Ureter (tissue), 1 donor: ENCODE measurements at regions not wholly inside any gene's neighbourhood (a gene's known extent, or its start where the extent isn't known, plus 50 kb on each side); places are given as distances from the start of the nearest gene placed in this dataset.
"Not testable (repeated sequence)": the region's sequence is repeated elsewhere in the genome, so short reads cannot be mapped to it uniquely, and the experiment has no call there.

Experiments
- DNase-seq: peaks from one replicate; pipeline ENCODE4 v3.0.0-alpha.2; 2020; ENCODE audit warnings: low spot score
- donor health status: DM: yes; HTN: yes; CAD: no.

GRCh38 chr1:57578680-57579079, 154.8 kb upstream of the DAB1 start:
- no peak for DNase-seq

DNA sequence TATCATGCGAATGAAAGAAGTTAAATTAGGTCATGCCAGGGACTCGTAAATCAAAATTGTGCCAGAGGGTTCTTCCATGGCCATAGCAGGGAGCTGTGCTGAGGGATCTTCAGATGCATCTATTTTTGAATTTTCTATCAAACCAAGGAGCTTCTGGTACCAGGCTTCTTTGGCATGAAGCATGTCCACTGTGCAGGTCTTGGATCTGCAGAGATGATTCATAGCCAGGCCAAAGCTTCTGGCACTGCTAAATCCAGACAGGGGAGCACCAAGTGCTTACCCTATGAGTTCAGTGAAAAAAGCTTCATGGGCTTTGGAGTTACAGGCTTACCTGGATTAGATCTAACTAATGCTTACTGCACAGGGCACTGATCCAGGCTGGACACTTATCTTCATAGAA, 154.2 kb upstream of the DAB1 start:
- no peak for DNase-seq

- no peak for DNase-seq
Measured at GRCh38 chr1:57576756-57577155, 152.9 kb upstream of the DAB1 start.

DNA sequence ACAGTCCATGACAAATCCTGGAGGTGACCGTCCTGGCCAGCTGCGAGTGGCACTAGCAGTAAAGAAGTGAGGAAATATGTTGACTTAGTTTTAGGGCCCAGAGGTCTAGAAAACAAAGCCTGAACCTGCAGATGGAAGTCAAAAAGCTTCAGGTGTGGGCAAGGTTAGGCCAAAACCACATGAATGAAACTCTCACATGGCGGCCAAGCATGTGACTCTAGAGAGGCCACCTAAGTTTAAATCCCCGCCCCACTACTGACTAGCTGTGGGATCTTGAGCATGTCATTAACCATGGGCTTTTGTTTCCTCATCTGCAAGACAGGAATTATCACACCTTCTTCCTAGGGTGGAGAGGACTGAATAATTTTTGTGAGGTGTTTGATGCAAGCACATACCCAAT, 148.2 kb upstream of the DAB1 start:
- no peak for DNase-seq

DNA sequence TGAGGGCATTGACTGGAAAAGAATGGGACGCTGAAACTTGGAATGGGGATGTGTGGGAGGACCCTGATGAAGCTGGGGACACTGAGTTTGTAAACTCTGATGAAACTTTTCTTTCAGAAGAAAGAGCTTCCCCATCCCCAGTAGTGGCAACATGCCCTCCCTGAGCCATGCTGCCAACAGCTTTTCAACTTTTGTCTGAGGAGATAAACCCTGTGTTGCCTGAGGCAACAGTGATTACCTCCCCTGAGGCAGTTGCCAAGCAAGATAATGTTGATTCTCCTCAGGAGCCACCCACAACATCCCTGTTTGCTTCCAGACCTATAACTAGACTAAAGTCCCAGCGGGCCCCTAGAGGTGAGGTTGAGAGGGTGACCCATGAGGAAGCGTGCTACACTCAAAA, 134.2 kb upstream of the DAB1 start:
- not testable (repeated sequence) for DNase-seq

- DNase-seq = no peak
Measured at GRCh38 chr1:57553666-57554065, 129.8 kb upstream of the DAB1 start.

- DNase-seq = no peak
Measured at GRCh38 chr1:57551476-57551875, 127.6 kb upstream of the DAB1 start.

DNA sequence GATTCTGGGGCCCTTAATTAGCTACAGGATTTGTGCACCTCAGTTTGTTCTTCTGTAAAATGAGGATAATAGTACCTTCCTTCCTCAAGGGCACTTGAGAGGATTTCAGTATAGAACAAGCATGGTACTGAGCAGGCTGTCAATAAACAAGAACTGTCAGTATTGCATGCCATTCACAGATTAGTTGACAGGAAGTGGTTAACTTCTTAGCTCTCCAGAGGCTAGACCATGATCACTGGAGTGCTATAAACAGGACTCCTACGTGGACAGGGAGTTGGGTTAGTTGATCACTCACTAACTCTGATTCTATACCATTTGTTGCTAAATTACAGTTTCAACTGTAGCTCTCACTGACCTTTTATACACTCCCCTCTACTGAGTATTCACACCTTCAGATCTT, 126.2 kb upstream of the DAB1 start:
- DNase-seq = no peak

- no peak for DNase-seq
Measured at GRCh38 chr1:57549300-57549699, 125.4 kb upstream of the DAB1 start.

- no peak for DNase-seq
Measured at GRCh38 chr1:57546549-57547330, 122.9 kb upstream of the DAB1 start.

GRCh38 chr1:57544345-57544744, 120.5 kb upstream of the DAB1 start:
- DNase-seq = no peak

DNA sequence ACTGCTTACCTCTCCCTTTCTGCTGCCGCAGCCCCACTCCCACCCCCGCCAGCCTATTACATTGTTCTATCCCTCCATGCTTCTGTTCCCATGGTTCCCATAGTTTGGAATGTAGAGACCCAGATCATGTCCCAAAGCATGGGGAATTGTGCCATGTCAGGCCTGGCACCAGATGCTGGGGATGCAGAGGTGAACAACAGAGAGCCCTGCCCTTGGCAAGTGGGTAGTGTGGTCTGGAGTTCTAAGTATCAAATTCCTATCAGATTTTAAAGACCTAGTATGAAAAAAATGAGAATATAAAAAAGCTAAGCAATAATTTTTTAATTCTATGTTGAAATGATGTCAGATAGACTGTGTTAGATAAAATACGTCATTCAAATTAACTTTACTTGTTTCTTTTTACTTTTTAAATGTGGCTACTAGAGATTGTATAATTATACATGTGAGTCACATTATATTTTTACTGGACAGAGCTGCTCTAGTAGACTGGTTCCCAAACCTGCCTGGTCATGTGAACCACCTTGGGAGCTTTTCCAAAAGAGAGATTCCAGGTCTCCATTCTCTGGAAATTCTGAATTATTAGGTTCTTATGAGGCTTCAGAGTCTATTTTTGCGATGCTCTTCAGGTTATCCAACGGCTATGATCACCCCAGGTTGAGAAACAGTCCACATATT, 113.0 kb upstream of the DAB1 start:
- DNase-seq = no peak

DNA sequence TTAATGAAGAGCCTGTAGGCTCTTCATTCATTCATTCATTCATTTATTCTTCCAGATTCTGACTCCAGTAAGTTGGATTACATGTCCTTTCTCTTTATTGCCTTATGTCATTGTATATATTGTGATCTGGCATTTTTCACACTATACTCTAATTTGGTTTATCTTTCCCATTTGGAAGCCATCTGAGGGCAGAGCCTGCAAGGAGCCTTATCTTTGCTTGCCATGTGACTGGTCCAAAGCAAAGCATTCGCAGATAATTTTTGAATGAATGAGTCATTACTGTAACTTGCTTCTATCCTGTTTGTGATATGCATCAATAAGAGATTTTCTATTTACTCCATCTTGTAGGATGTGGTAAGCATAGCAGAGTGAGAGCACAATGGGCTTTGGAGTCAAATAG, 108.4 kb upstream of the DAB1 start:
- no peak for DNase-seq

- DNase-seq = not testable (repeated sequence)
Measured at GRCh38 chr1:57530911-57531260, 107.0 kb upstream of the DAB1 start.

DNA sequence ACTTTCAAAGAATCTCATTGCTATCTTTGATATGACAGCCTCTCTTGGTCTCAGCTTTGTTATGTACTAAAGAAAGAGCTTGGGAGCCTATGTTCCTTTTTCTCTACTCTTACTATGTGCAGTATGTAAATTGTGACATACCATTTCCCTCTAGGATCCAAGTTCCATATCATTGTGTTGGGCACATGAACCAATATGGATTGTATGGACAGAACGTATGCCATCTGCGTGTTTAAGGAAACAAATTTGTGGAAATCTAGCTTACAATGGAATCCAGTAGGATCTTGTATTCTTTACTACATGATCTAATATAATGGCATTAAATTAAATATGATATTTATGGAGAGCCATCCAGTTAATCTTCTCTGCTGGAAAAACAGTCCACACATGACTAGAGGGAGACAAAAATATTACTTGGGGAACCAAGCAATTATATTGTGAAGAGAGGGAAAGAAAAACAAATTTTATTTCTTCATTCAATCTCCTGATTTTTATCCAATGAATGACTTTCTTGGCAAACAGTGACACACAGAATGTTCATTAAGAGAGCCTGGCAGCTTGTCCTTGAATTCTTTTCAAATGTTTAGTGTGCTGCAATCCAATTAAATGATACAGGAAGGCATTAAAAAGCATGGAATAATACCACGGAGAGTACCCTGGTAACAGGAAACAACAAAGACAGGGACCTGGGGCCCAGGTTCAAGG, 106.5 kb upstream of the DAB1 start:
- no peak for DNase-seq

GRCh38 chr1:57522575-57522974, 98.7 kb upstream of the DAB1 start:
- no peak for DNase-seq

DNA sequence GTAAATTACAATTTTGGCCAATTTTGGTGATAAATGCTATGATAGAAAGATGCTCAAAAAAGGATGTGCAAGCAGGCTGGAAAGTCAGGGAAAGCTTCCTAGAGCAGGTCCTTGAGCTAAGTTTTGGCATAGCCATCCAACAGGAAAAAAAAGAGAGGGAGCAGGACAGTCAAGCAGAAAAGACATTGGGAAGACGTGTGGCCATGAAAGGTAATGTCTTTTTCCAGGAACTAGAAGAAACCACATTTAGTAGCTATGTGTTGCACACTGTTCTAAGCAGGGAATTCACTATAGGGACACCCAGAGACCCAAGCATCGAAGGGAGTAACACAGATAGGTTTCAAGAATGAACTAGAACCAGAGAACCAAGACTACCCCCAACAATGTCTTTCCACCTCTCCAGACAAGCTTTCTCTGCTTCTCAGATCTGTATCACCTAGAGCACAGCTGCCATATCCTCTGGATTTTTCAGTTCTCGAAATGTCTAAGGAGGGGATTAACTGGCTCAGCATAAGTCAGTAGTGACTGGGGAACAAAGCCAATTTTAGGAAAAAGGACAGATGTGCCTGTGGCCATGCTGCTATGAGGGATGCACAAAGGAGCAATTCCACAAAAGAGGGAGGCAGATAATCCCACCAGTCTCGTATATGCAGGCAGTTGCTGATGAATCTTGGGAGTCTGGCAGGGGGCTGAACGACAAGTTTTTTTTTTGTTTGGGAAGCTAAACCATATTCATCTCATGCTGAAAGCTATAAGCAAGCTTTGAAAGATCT, 97.1 kb upstream of the DAB1 start:
- no peak for DNase-seq

- no peak for DNase-seq
Measured at GRCh38 chr1:57518496-57518895, 94.6 kb upstream of the DAB1 start.

DNA sequence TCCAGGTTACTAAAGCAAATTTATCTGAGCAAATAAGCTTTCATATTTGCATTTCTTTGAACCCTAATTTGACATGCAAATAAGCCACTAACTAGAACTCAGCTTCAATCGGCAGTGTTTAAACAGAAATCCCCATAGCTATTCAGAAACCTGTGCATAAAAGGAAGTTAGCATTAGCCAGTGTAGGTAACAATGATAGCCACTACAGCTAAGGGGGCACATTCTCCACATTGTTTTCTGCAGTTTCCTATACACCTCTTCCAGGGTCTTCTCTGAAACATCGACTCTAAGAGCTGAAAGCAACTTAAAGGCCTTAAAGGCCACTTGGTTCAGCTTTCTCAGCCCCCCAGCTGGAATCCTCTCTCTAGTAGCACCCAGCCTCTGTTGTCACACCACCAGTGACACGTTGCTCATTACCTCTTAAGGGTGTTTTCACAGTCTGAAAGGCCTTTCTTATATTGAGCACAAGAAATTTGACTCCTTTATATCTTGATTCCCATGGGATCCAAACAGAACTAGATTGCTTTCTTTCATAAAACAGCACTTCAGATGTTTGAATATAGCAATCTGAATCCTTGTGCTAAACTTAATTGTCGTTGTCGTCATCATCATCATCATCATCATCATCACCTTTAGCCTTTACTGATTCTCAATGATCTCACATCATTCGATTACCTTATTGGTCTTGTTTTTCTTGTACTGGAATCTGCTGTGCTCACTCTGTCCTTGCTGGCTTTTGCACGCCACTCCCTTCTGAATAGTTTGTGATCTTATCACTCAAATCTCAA, 93.9 kb upstream of the DAB1 start:
- DNase-seq = no peak

- DNase-seq = no peak
Measured at GRCh38 chr1:57512386-57512785, 88.5 kb upstream of the DAB1 start.

- DNase-seq = no peak
Measured at GRCh38 chr1:57506941-57507340, 83.1 kb upstream of the DAB1 start.
